Bronchial epithelial cell (primary cell): ENCODE measurements at regions not wholly inside any gene's neighbourhood (a gene's known extent, or its start where the extent isn't known, plus 50 kb on each side); places are given as distances from the start of the nearest gene placed in this dataset.

Experiments
- DNase-seq: peaks from one replicate; pipeline ENCODE4 v3.0.0-alpha.2; 2010; ENCODE audit warnings: low read depth
- FAIRE-seq: peaks from 2 replicates; lab custom pipeline; 2011; peaks lifted over from hg19 to GRCh38; lab: Jason Lieb, UNC
- H3K27me3 ChIP-seq: 2 replicates; pipeline ENCODE4 v1.5.1; 2011; ENCODE audit warnings: low read length; ENCODE audit not compliant: control insufficient read depth, insufficient read depth
- H3K36me3 ChIP-seq: 2 replicates; pipeline ENCODE4 v1.5.1; 2011; ENCODE audit warnings: low read length; ENCODE audit not compliant: control insufficient read depth, insufficient read depth
- H3K4me3 ChIP-seq: 2 replicates; pipeline ENCODE4 v1.5.1; 2011; ENCODE audit warnings: mild to moderate bottlenecking, low read depth, low read length, control low read depth
- TF ChIP-seq, protein P1 (sequence below): IDR thresholded peaks from 2 replicates; pipeline ENCODE4 v1.5.1; 2011; ENCODE audit warnings: mild to moderate bottlenecking, moderate library complexity, low read length, control low read depth, inconsistent platforms; ENCODE audit not compliant: insufficient read depth, severe bottlenecking

DNA sequence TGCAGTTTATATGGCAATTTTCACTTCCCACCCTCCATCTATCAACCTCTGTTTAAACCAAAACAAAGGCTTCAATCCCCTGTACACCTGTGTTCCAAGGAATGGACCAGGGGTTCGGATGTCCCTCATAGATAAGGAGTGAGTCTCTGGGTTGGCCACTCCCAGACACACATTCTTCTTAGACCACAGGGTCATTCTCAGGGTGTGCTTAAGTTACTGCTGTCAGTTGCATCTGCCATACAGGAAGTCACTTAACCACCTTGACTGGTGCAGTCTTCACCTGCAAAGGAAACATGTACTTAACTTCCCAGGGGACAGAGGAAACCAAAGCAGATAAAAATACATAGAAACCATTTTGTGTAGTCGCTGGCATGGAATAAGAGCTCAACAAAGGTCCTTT is 151.0 kb upstream of the NDUFV2 start:
- TF ChIP-seq, protein P1, sequence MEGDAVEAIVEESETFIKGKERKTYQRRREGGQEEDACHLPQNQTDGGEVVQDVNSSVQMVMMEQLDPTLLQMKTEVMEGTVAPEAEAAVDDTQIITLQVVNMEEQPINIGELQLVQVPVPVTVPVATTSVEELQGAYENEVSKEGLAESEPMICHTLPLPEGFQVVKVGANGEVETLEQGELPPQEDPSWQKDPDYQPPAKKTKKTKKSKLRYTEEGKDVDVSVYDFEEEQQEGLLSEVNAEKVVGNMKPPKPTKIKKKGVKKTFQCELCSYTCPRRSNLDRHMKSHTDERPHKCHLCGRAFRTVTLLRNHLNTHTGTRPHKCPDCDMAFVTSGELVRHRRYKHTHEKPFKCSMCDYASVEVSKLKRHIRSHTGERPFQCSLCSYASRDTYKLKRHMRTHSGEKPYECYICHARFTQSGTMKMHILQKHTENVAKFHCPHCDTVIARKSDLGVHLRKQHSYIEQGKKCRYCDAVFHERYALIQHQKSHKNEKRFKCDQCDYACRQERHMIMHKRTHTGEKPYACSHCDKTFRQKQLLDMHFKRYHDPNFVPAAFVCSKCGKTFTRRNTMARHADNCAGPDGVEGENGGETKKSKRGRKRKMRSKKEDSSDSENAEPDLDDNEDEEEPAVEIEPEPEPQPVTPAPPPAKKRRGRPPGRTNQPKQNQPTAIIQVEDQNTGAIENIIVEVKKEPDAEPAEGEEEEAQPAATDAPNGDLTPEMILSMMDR: no peak
- Histone ChIP-seq H3K4me3 (no peak overlapping the region), H3K27me3 (no peaks in the 10 kb centered on the region), H3K36me3 (no peaks in the 10 kb centered on the region)
- FAIRE-seq (peak; percentile 58), DNase-seq (no peak)

DNA sequence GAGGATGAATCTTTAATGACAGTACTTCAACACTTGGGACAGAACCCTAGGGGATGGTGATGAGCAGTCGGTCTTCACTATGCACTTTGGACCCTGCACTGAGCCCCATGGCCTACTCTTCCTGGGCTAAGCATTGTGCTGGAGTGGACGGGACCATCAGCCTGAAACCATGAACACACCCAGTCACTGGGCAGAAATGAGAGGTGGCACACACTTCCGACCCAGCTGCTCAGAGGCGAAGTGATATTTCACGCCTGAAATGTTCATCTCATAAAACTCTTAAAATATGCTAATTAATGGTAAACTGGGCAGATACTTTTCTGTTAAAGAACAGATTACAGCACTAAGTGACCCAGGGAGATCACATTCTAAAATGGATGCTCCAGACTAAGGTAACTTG is 150.3 kb upstream of the NDUFV2 start:
- Histone ChIP-seq H3K36me3 (no peaks in the 10 kb centered on the region), H3K27me3 (no peaks in the 10 kb centered on the region), H3K4me3 (no peak overlapping the region)
- TF ChIP-seq, protein P1: no peak
- FAIRE-seq (no peak), DNase-seq (no peak)

DNA sequence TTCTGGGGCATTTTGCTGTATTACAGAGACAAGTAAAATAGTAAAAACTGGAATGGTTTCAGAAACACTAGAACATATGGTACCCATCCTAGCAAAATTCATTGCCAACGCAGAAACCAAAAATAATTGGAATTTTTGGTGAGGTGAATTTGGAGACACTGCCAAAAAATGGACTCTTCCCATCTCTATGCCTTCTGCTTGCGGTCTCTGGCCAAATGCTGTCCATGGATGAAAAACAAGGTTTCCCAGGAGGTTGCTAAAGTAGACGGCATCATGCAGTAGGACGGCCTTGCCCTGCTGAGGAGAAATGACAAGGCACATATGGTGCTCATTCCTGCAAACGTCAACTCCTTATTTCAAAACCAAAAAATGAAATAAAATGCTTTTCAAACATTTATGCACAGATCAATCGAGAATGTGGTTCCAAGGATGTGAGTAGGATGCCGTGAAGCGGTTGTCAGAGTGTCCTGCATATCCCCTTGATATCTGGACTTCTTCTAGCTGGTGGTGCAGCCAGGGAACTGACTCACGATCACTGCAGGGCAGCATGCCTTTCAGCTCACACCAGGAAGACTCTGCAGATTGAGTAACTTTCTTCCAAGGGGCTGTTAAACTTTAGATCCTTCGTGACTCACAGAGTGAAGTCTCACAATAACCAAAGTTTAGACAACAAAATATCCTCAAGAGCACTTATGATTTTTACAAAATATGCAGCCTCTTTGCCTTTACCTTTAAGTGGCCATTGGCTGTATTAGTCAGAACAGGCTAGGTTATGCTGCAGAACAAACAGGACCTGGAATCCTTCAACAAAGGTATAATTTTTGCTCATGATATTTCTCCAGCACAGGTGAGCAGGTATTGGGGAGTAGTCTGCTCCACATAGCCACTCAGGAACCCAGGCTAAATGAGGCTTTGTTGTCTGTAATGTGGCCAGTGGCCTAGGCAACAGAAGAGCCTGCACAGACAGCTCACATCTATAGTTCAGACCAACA is 149.4 kb upstream of the NDUFV2 start:
- DNase-seq (peak; percentile 73), FAIRE-seq (no peak)
- TF ChIP-seq, protein P1: no peak
- H3K36me3 ChIP-seq: no peaks in the 10 kb centered on the region
- H3K4me3 ChIP-seq: no peak overlapping the region
- H3K27me3 ChIP-seq: no peaks in the 10 kb centered on the region

DNA sequence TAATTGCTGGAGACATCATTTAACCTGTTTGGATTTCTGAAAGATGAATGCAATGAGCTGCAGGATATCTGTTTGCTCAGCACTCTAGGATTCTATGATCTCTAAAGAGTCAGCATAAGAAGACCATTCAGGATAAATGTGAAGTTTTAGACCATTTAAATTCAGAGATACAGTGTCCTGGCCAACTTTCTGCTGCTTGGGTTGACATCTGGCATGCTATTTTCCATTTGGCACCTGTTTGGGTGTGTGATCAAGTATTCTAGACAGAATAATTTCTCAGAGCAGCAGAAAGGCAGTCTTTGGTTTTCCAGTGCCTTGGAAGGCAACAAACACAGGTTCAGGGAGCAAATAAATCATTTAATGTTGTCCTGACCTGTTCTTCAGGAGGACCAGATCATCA is 144.8 kb upstream of the NDUFV2 start:
- FAIRE-seq: no peak
- H3K27me3 ChIP-seq: no peaks in the 10 kb centered on the region
- no peak for DNase-seq
- no peak overlapping the region for H3K4me3 ChIP-seq
- TF ChIP-seq, protein P1: no peak
- H3K36me3 ChIP-seq: no peaks in the 10 kb centered on the region

DNA sequence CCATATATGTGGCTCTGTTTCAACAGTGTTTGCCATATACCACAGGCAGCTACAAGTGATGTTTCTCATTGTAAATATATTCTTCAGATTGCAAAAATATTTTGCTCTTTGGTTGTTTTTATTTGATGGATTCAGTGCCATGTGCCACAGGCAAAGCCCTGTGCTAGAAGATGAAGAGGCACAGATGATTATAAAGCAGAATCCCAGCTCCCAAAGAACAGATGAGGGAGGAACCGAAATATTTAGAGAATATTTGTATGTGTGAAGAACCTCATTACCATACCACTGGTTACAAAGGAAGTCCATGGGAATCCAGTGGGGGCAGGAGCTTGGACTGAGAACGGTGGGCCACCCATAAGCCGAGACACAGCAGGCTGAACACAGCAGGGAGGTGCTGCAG is 143.8 kb upstream of the NDUFV2 start:
- FAIRE-seq: no peak
- TF ChIP-seq, protein P1: no peak

More for the DNA sequence above, 143.8 kb upstream of the NDUFV2 start:
- no peak overlapping the region for H3K4me3 ChIP-seq
- DNase-seq: no peak
- H3K36me3 ChIP-seq: no peaks in the 10 kb centered on the region
- H3K27me3 ChIP-seq: no peaks in the 10 kb centered on the region
